Lower leg skin (tissue), 3 donors: ENCODE measurements at regions not wholly inside any gene's neighbourhood (a gene's known extent, or its start where the extent isn't known, plus 50 kb on each side); places are given as distances from the start of the nearest gene placed in this dataset.

ENCODE experiments used
- CTCF ChIP-seq, 3 donors: fragments of 450-650 bp; IDR thresholded peaks; one replicate each; pipeline ENCODE4 v1.5.1; 2016; ENCODE audit warnings: antibody characterized with exemption in 3 of 3, mild to moderate bottlenecking in 3 of 3, moderate library complexity in 2 of 3
- POLR2A ChIP-seq, 2 donors: fragments of 450-650 bp; IDR thresholded peaks; one replicate each; pipeline ENCODE4 v1.6.1; 2016 to 2017; ENCODE audit warnings: antibody characterized with exemption in 2 of 2, mild to moderate bottlenecking in 1 of 2, moderate library complexity in 1 of 2

DNA sequence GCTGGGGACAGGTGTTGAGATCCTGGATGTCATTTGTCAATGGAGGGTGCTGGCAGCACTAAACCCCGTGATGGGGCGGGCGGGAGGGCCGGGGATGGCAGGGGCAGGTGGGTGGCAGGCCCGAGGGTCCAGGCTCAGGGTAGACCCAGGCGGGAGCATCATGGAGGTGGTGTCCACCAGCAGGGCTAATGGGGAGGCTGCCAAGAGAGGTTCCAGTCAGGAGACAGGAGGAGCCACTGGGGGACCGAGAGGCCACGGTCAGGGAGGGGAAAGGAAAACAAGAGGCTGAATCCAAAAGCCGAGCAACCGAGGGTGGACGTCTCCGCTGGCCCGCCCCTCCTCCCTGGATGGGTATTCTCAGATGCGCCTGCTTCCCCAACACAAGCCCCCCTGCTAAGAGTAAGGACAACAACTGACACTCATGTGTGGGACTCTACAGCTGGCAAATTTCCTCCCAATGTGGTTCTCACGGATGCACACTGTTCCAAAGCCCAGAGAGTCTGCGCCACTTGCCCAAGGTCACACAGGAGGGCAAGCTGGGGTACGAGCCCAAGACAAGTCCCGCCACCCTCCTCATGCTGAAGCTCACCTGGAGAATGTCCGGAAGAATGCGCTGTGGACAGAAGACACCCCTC, 132.0 kb downstream of the CPZ start:
- TF ChIP-seq POLR2A (IDR thresholded peaks at IDR 0.05) (no peak), CTCF (IDR thresholded peaks at IDR 0.05) (no peak)
